HG03521 (cell line): ENCODE measurements at regions not wholly inside any gene's neighbourhood (a gene's known extent, or its start where the extent isn't known, plus 50 kb on each side); places are given as distances from the start of the nearest gene placed in this dataset.

Experiments
- ATAC-seq: cut with Tn5 transposase; IDR thresholded peaks from one replicate; pipeline ENCODE4 v1.9.1; 2021; ENCODE audit warnings: mild to moderate bottlenecking, moderate library complexity; ENCODE audit not compliant: unreplicated experiment

GRCh38 chr4:176843710-176844109 is 51.0 kb upstream of the VEGFC start:
- ATAC-seq, result no peak

GRCh38 chr4:176844448-176844847 is 51.7 kb upstream of the VEGFC start:
- no peak for ATAC-seq

GRCh38 chr4:176845636-176846035 is 52.9 kb upstream of the VEGFC start:
- ATAC-seq, result no peak

- ATAC-seq, result no peak
Measured at GRCh38 chr4:176849076-176849475, 56.4 kb upstream of the VEGFC start.

- ATAC-seq, result no peak
Measured at GRCh38 chr4:176850436-176850835, 57.7 kb upstream of the VEGFC start.

GRCh38 chr4:176856421-176856820 is 63.7 kb upstream of the VEGFC start:
- no peak for ATAC-seq

GRCh38 chr4:176858839-176859238 is 66.1 kb upstream of the VEGFC start:
- ATAC-seq, result no peak

GRCh38 chr4:176864238-176864637 is 71.5 kb upstream of the VEGFC start:
- ATAC-seq, result no peak

GRCh38 chr4:176868676-176869075 is 76.0 kb upstream of the VEGFC start:
- ATAC-seq, result no peak

GRCh38 chr4:176872461-176872860 is 79.7 kb upstream of the VEGFC start:
- no peak for ATAC-seq

GRCh38 chr4:176874721-176875445 is 82.2 kb upstream of the VEGFC start:
- ATAC-seq, result no peak

GRCh38 chr4:176875446-176875930 is 82.8 kb upstream of the VEGFC start:
- no peak for ATAC-seq

- no peak for ATAC-seq
Measured at GRCh38 chr4:176879380-176880116, 86.8 kb upstream of the VEGFC start.

- ATAC-seq, result no peak
Measured at GRCh38 chr4:176882206-176882605, 89.5 kb upstream of the VEGFC start.

- ATAC-seq, result no peak
Measured at GRCh38 chr4:176883108-176883550, 90.4 kb upstream of the VEGFC start.

- no peak for ATAC-seq
Measured at GRCh38 chr4:176883681-176884418, 91.1 kb upstream of the VEGFC start.

- no peak for ATAC-seq
Measured at GRCh38 chr4:176885224-176885623, 92.5 kb upstream of the VEGFC start.

GRCh38 chr4:176886135-176886534 is 93.4 kb upstream of the VEGFC start:
- ATAC-seq, result no peak

GRCh38 chr4:176889776-176890175 is 97.1 kb upstream of the VEGFC start:
- no peak for ATAC-seq

- no peak for ATAC-seq
Measured at GRCh38 chr4:176894498-176894897, 101.8 kb upstream of the VEGFC start.

- no peak for ATAC-seq
Measured at GRCh38 chr4:176896211-176896610, 103.5 kb upstream of the VEGFC start.

- ATAC-seq, result no peak
Measured at GRCh38 chr4:176897226-176897625, 104.5 kb upstream of the VEGFC start.
